ENCODE measurements at regions not wholly inside any gene's neighbourhood (a gene's known extent, or its start where the extent isn't known, plus 50 kb on each side); places are given as distances from the start of the nearest gene placed in this dataset.

GRCh38 chr5:54655761-54656160 lies 138.2 kb downstream of the SNX18 start:
- Histone ChIP-seq H3K9me3 (ENCODE audit: control insufficient read depth, low read length) (no peaks in the 10 kb centered on the region), H3K4me3 (ENCODE audit: insufficient read depth, low read depth, low read length) (no peak overlapping the region), H3K27ac (ENCODE audit: insufficient read depth, low read depth, low read length, poor library complexity, severe bottlenecking) (no peak overlapping the region), H3K27me3 (ENCODE audit: control insufficient read depth, insufficient read depth, low read length, poor library complexity, severe bottlenecking) (no peaks in the 10 kb centered on the region), H3K36me3 (ENCODE audit: control insufficient read depth, insufficient read depth, low read length) (no peaks in the 10 kb centered on the region), H3K4me1 (ENCODE audit: control insufficient read depth, insufficient read depth, low read length) (no peaks in the 10 kb centered on the region)
- WGBS, 2 experiments: 90 to 96% methylated on average over 1 to 2 of the region's 2 CpGs

GRCh38 chr5:54655266-54655665 lies 137.7 kb downstream of the SNX18 start:
- no peaks in the 10 kb centered on the region for H3K4me1 ChIP-seq (ENCODE audit: control insufficient read depth, insufficient read depth, low read length)
- H3K36me3 ChIP-seq (ENCODE audit: control insufficient read depth, insufficient read depth, low read length): no peaks in the 10 kb centered on the region
- 89 to 93% methylated on average over 1 of the region's 1 CpG for WGBS, 2 experiments
- no peak overlapping the region for H3K4me3 ChIP-seq (ENCODE audit: insufficient read depth, low read depth, low read length)
- H3K9me3 ChIP-seq (ENCODE audit: control insufficient read depth, low read length): no peaks in the 10 kb centered on the region
- H3K27ac ChIP-seq (ENCODE audit: insufficient read depth, low read depth, low read length, poor library complexity, severe bottlenecking): no peak overlapping the region
- no peaks in the 10 kb centered on the region for H3K27me3 ChIP-seq (ENCODE audit: control insufficient read depth, insufficient read depth, low read length, poor library complexity, severe bottlenecking)

- Histone ChIP-seq H3K9me3 (ENCODE audit: control insufficient read depth, low read length) (no peaks in the 10 kb centered on the region), H3K36me3 (ENCODE audit: control insufficient read depth, insufficient read depth, low read length) (no peaks in the 10 kb centered on the region), H3K27me3 (ENCODE audit: control insufficient read depth, insufficient read depth, low read length, poor library complexity, severe bottlenecking) (no peaks in the 10 kb centered on the region), H3K27ac (ENCODE audit: insufficient read depth, low read depth, low read length, poor library complexity, severe bottlenecking) (no peak overlapping the region), H3K4me3 (ENCODE audit: insufficient read depth, low read depth, low read length) (no peak overlapping the region), H3K4me1 (ENCODE audit: control insufficient read depth, insufficient read depth, low read length) (no peaks in the 10 kb centered on the region)
- 96% methylated on average over 2 of the region's 2 CpGs for WGBS, 2 experiments
Observed at GRCh38 chr5:54653956-54654614, 136.5 kb downstream of the SNX18 start.

- Histone ChIP-seq H3K9me3 (ENCODE audit: control insufficient read depth, low read length) (no peaks in the 10 kb centered on the region), H3K4me3 (ENCODE audit: insufficient read depth, low read depth, low read length) (no peak overlapping the region), H3K27ac (ENCODE audit: insufficient read depth, low read depth, low read length, poor library complexity, severe bottlenecking) (no peak overlapping the region), H3K4me1 (ENCODE audit: control insufficient read depth, insufficient read depth, low read length) (peaks cover 1% of the 10 kb centered on the region), H3K36me3 (ENCODE audit: control insufficient read depth, insufficient read depth, low read length) (no peaks in the 10 kb centered on the region), H3K27me3 (ENCODE audit: control insufficient read depth, insufficient read depth, low read length, poor library complexity, severe bottlenecking) (no peaks in the 10 kb centered on the region)
- WGBS, 2 experiments: 94 to 95% methylated on average over 6 of the region's 6 CpGs
Observed at GRCh38 chr5:54651482-54652076, 134.0 kb downstream of the SNX18 start.

- WGBS, 2 experiments: 96% methylated on average over 32 of the region's 32 CpGs
- Histone ChIP-seq H3K4me1 (ENCODE audit: control insufficient read depth, insufficient read depth, low read length) (peaks cover 6% of the 10 kb centered on the region), H3K9me3 (ENCODE audit: control insufficient read depth, low read length) (no peaks in the 10 kb centered on the region), H3K36me3 (ENCODE audit: control insufficient read depth, insufficient read depth, low read length) (no peaks in the 10 kb centered on the region), H3K4me3 (ENCODE audit: insufficient read depth, low read depth, low read length) (no peak overlapping the region), H3K27me3 (ENCODE audit: control insufficient read depth, insufficient read depth, low read length, poor library complexity, severe bottlenecking) (no peaks in the 10 kb centered on the region), H3K27ac (ENCODE audit: insufficient read depth, low read depth, low read length, poor library complexity, severe bottlenecking) (no peak overlapping the region)
Observed at GRCh38 chr5:54649041-54649504, 131.5 kb downstream of the SNX18 start.

- H3K4me3 ChIP-seq (ENCODE audit: insufficient read depth, low read depth, low read length): no peak overlapping the region
- WGBS, 2 experiments: 43 to 48% methylated on average over 14 of the region's 14 CpGs
Observed at GRCh38 chr5:54646356-54647101, 129.0 kb downstream of the SNX18 start.

GRCh38 chr5:54645882-54646355 lies 128.4 kb downstream of the SNX18 start:
- no peaks in the 10 kb centered on the region for H3K9me3 ChIP-seq (ENCODE audit: control insufficient read depth, low read length)
- no peaks in the 10 kb centered on the region for H3K27me3 ChIP-seq (ENCODE audit: control insufficient read depth, insufficient read depth, low read length, poor library complexity, severe bottlenecking)
- no peaks in the 10 kb centered on the region for H3K36me3 ChIP-seq (ENCODE audit: control insufficient read depth, insufficient read depth, low read length)
- H3K4me1 ChIP-seq (ENCODE audit: control insufficient read depth, insufficient read depth, low read length): peaks cover 6% of the 10 kb centered on the region
- no peak overlapping the region for H3K27ac ChIP-seq (ENCODE audit: insufficient read depth, low read depth, low read length, poor library complexity, severe bottlenecking)
- H3K4me3 ChIP-seq (ENCODE audit: insufficient read depth, low read depth, low read length): no peak overlapping the region
- WGBS, 2 experiments: 96 to 100% methylated on average over 1 to 2 of the region's 2 CpGs

More at GRCh38 chr5:54646356-54647101, 129.0 kb downstream of the SNX18 start:
- H3K27ac ChIP-seq (ENCODE audit: insufficient read depth, low read depth, low read length, poor library complexity, severe bottlenecking): no peak overlapping the region
- no peaks in the 10 kb centered on the region for H3K27me3 ChIP-seq (ENCODE audit: control insufficient read depth, insufficient read depth, low read length, poor library complexity, severe bottlenecking)
- peaks cover 6% of the 10 kb centered on the region for H3K4me1 ChIP-seq (ENCODE audit: control insufficient read depth, insufficient read depth, low read length)
- no peaks in the 10 kb centered on the region for H3K9me3 ChIP-seq (ENCODE audit: control insufficient read depth, low read length)
- H3K36me3 ChIP-seq (ENCODE audit: control insufficient read depth, insufficient read depth, low read length): no peaks in the 10 kb centered on the region

GRCh38 chr5:54644226-54644625 lies 126.7 kb downstream of the SNX18 start:
- 90 to 94% methylated on average over 4 of the region's 4 CpGs for WGBS, 2 experiments
- H3K9me3 ChIP-seq (ENCODE audit: control insufficient read depth, low read length): no peaks in the 10 kb centered on the region
- no peak overlapping the region for H3K27ac ChIP-seq (ENCODE audit: insufficient read depth, low read depth, low read length, poor library complexity, severe bottlenecking)
- H3K36me3 ChIP-seq (ENCODE audit: control insufficient read depth, insufficient read depth, low read length): no peaks in the 10 kb centered on the region
- peaks cover 6% of the 10 kb centered on the region for H3K4me1 ChIP-seq (ENCODE audit: control insufficient read depth, insufficient read depth, low read length)
- no peak overlapping the region for H3K4me3 ChIP-seq (ENCODE audit: insufficient read depth, low read depth, low read length)
- no peaks in the 10 kb centered on the region for H3K27me3 ChIP-seq (ENCODE audit: control insufficient read depth, insufficient read depth, low read length, poor library complexity, severe bottlenecking)

GRCh38 chr5:54643685-54644106 lies 126.1 kb downstream of the SNX18 start:
- Histone ChIP-seq H3K27me3 (ENCODE audit: control insufficient read depth, insufficient read depth, low read length, poor library complexity, severe bottlenecking) (no peaks in the 10 kb centered on the region), H3K36me3 (ENCODE audit: control insufficient read depth, insufficient read depth, low read length) (no peaks in the 10 kb centered on the region), H3K4me3 (ENCODE audit: insufficient read depth, low read depth, low read length) (no peak overlapping the region), H3K4me1 (ENCODE audit: control insufficient read depth, insufficient read depth, low read length) (peaks cover 6% of the 10 kb centered on the region), H3K9me3 (ENCODE audit: control insufficient read depth, low read length) (no peaks in the 10 kb centered on the region), H3K27ac (ENCODE audit: insufficient read depth, low read depth, low read length, poor library complexity, severe bottlenecking) (no peak overlapping the region)
- 77 to 83% methylated on average over 4 of the region's 4 CpGs for WGBS, 2 experiments

GRCh38 chr5:54639621-54640020 lies 122.1 kb downstream of the SNX18 start:
- H3K27me3 ChIP-seq (ENCODE audit: control insufficient read depth, insufficient read depth, low read length, poor library complexity, severe bottlenecking): no peaks in the 10 kb centered on the region

More at GRCh38 chr5:54639621-54640020, 122.1 kb downstream of the SNX18 start:
- no peaks in the 10 kb centered on the region for H3K4me1 ChIP-seq (ENCODE audit: control insufficient read depth, insufficient read depth, low read length)
- no peaks in the 10 kb centered on the region for H3K36me3 ChIP-seq (ENCODE audit: control insufficient read depth, insufficient read depth, low read length)
- H3K27ac ChIP-seq (ENCODE audit: insufficient read depth, low read depth, low read length, poor library complexity, severe bottlenecking): no peak overlapping the region
- WGBS, 2 experiments: 69 to 73% methylated on average over 5 of the region's 5 CpGs
- H3K4me3 ChIP-seq (ENCODE audit: insufficient read depth, low read depth, low read length): no peak overlapping the region
- H3K9me3 ChIP-seq (ENCODE audit: control insufficient read depth, low read length): no peaks in the 10 kb centered on the region
